ENCODE measurements at regions not wholly inside any gene's neighbourhood (a gene's known extent, or its start where the extent isn't known, plus 50 kb on each side); places are given as distances from the start of the nearest gene placed in this dataset.

DNA sequence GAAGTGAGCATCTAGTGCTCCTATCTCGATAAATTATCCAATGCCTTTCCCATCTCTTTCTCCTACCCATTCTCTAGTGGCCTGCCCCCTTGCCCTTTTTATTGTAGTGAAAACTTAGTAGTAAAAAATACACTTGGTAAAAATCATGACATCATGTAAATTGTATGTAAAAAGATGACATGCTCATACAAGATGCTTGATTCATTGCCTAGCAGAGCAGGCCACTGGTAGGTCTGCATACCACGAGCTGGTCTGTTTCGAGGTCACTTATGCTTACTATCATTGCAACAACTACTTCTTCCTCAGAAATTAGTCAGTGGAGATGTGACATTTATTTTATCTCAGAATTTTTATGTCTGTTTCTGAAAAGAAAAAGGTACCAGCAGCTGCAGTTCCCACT is 177.3 kb downstream of the C9orf152 start:
- TF ChIP-seq, protein P1, sequence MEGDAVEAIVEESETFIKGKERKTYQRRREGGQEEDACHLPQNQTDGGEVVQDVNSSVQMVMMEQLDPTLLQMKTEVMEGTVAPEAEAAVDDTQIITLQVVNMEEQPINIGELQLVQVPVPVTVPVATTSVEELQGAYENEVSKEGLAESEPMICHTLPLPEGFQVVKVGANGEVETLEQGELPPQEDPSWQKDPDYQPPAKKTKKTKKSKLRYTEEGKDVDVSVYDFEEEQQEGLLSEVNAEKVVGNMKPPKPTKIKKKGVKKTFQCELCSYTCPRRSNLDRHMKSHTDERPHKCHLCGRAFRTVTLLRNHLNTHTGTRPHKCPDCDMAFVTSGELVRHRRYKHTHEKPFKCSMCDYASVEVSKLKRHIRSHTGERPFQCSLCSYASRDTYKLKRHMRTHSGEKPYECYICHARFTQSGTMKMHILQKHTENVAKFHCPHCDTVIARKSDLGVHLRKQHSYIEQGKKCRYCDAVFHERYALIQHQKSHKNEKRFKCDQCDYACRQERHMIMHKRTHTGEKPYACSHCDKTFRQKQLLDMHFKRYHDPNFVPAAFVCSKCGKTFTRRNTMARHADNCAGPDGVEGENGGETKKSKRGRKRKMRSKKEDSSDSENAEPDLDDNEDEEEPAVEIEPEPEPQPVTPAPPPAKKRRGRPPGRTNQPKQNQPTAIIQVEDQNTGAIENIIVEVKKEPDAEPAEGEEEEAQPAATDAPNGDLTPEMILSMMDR (IDR thresholded peaks at IDR 0.05), result no peak
- no peak for TF ChIP-seq POLR2AphosphoS5 (IDR thresholded peaks at IDR 0.05)
- no peak for TF ChIP-seq POLR2A (IDR thresholded peaks at IDR 0.05)
